HL-60 (cell line): ENCODE measurements at regions not wholly inside any gene's neighbourhood (a gene's known extent, or its start where the extent isn't known, plus 50 kb on each side); places are given as distances from the start of the nearest gene placed in this dataset.

ENCODE experiments used
- DNase-seq, 2 experiments: peaks; one replicate each; pipeline ENCODE4 v3.0.0-alpha.2; 2010 to 2020; ENCODE audit warnings: low read depth in 1 of 2, low spot score in 1 of 2
- H3K27ac ChIP-seq: fragments of 250-450 bp; sonication (Bioruptor Pico); replicated peaks from 2 replicates; pipeline ENCODE4 v1.5.1; 2020; ENCODE audit warnings: mild to moderate bottlenecking, moderate library complexity
- H3K27me3 ChIP-seq: fragments of 250-450 bp; sonication (Bioruptor Pico); 2 replicates; pipeline ENCODE4 v1.5.1; 2021; ENCODE audit warnings: mild to moderate bottlenecking, moderate library complexity; ENCODE audit not compliant: insufficient read depth, poor library complexity, severe bottlenecking
- H3K4me3 ChIP-seq: replicated peaks from 2 replicates; pipeline ENCODE4 v1.5.1; 2011; ENCODE audit warnings: mild to moderate bottlenecking, control low read depth, low read length; ENCODE audit not compliant: insufficient read depth
- CTCF ChIP-seq: IDR thresholded peaks from one replicate; pipeline ENCODE4 v1.5.1; 2011; ENCODE audit warnings: low read length, control low read depth, inconsistent platforms; ENCODE audit not compliant: insufficient read depth
- GABPA ChIP-seq: IDR thresholded peaks from 2 replicates; pipeline ENCODE4 v1.6.1; 2012; ENCODE audit warnings: low read depth
- POLR2AphosphoS5 ChIP-seq: IDR thresholded peaks from 2 replicates; pipeline ENCODE4 v1.6.1; 2012; ENCODE audit warnings: low read depth
- REST ChIP-seq: IDR thresholded peaks from 2 replicates; pipeline ENCODE4 v1.6.1; 2012; ENCODE audit warnings: low read depth; ENCODE audit not compliant: insufficient replicate concordance
- SPI1 ChIP-seq: IDR thresholded peaks from 2 replicates; pipeline ENCODE4 v1.6.1; 2012; ENCODE audit warnings: low read depth, mild to moderate bottlenecking, borderline replicate concordance

- Histone ChIP-seq H3K4me3 (no peak overlapping the region), H3K27ac (no peak overlapping the region)
Observed at GRCh38 chr1:239255628-239256160, 130.7 kb upstream of the CHRM3 start.

GRCh38 chr1:239254999-239255398 lies 131.4 kb upstream of the CHRM3 start:
- Histone ChIP-seq H3K27me3 (no peaks in the 10 kb centered on the region), H3K27ac (no peak overlapping the region), H3K4me3 (no peak overlapping the region)
- DNase-seq = no peak
- TF ChIP-seq CTCF (no peak), POLR2AphosphoS5 (no peak), REST (no peak)

More at GRCh38 chr1:239255628-239256160, 130.7 kb upstream of the CHRM3 start:
- H3K27me3 ChIP-seq = no peaks in the 10 kb centered on the region
- no peak for DNase-seq
- TF ChIP-seq POLR2AphosphoS5 (no peak), CTCF (no peak), REST (no peak), GABPA (no peak), SPI1 (no peak)

GRCh38 chr1:239253032-239253431 lies 133.3 kb upstream of the CHRM3 start:
- no peak for TF ChIP-seq GABPA
- TF ChIP-seq REST = no peak
- TF ChIP-seq CTCF = no peak
- no peak for TF ChIP-seq POLR2AphosphoS5
- TF ChIP-seq SPI1 = no peak
- no peak overlapping the region for H3K27ac ChIP-seq
- DNase-seq = no peak

More at GRCh38 chr1:239253032-239253431, 133.3 kb upstream of the CHRM3 start:
- Histone ChIP-seq H3K27me3 (no peaks in the 10 kb centered on the region), H3K4me3 (no peak overlapping the region)
